PFSK-1 (cell line): ENCODE measurements at regions not wholly inside any gene's neighbourhood (a gene's known extent, or its start where the extent isn't known, plus 50 kb on each side); places are given as distances from the start of the nearest gene placed in this dataset.

Experiments used
- FOXP2 ChIP-seq: optimal IDR thresholded peaks from 2 replicates; pipeline ENCODE3; 2011; ENCODE audit warnings: borderline replicate concordance, control low read depth, inconsistent platforms; ENCODE audit not compliant: insufficient read depth; ENCODE audit errors: extremely low read length, extremely low read depth
- POLR2AphosphoS5 ChIP-seq: IDR thresholded peaks from 2 replicates; pipeline ENCODE4 v1.6.1; 2012; ENCODE audit warnings: low read depth, mild to moderate bottlenecking, control low read depth, low read length, moderate library complexity
- SIN3A ChIP-seq: IDR thresholded peaks from 2 replicates; pipeline ENCODE4 v1.6.1; 2012; ENCODE audit warnings: mild to moderate bottlenecking, low read length, moderate library complexity, borderline replicate concordance; ENCODE audit not compliant: insufficient read depth
- TAF1 ChIP-seq: IDR thresholded peaks from 2 replicates; pipeline ENCODE4 v1.6.1; 2012; ENCODE audit warnings: low read length, control low read depth, borderline replicate concordance; ENCODE audit not compliant: insufficient read depth

DNA sequence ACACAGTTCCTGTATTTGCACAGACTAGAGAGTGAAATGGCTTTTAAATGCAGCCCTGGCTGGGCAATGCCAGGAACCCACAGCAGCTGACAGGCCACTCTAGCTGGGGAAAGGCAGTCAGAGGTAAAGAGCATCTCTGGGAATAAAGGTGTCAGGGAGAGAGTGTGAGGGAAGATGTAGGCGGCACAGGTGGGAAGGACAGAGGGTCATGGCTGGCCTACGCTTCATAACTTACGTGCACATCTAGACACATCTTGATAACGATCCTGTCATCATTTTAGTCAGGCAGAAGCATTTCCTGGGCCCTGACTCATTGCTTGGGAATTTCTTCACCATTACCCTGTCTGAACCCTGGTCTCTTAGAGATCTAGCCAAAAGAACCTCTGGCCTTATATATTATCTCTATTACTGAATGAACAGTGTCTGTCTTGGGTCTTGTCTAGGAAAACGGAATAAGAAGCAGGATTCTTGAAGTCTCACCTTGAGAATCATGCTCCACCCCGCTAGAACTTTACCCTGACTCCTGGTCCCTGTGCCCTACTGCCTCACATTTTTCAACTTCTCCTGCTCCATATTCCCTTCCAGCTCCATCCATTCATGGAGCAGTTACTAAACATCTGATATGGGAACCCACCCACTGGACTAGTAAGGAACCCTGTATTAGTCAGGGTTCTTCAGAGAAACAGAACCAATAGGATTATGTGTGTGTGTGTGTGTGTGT, 106.4 kb upstream of the ELL2 start:
- TF ChIP-seq POLR2AphosphoS5 (no peak), TAF1 (no peak), FOXP2 (no peak), SIN3A (no peak)
